K562 (cell line): ENCODE measurements at regions not wholly inside any gene's neighbourhood (a gene's known extent, or its start where the extent isn't known, plus 50 kb on each side); places are given as distances from the start of the nearest gene placed in this dataset.

Experiments
- CBX2 ChIP-seq: fragments of 200-600 bp; sonication (generic); IDR thresholded peaks from one replicate; pipeline ENCODE4 v1.6.1; 2012; ENCODE audit warnings: mild to moderate bottlenecking, low read length, inconsistent platforms; ENCODE audit not compliant: insufficient read depth, poor library complexity, severe bottlenecking
- ESRRB ChIP-seq: fragments of 250-450 bp; sonication (Bioruptor Pico); IDR thresholded peaks from 2 replicates; pipeline ENCODE4 v1.5.0; 2020; ENCODE audit warnings: mild to moderate bottlenecking, moderate library complexity, borderline replicate concordance
- MBD2 ChIP-seq: sonication (generic); IDR thresholded peaks from 2 replicates; pipeline ENCODE4 v1.6.1; 2016; ENCODE audit warnings: low read depth, borderline replicate concordance
- NUFIP1 ChIP-seq: fragments of 450-650 bp; IDR thresholded peaks from 2 replicates; pipeline ENCODE4 v1.6.1; 2018; ENCODE audit not compliant: partially characterized antibody
- PHF20 ChIP-seq: fragments of 450-650 bp; IDR thresholded peaks from 2 replicates; pipeline ENCODE4 v1.6.1; 2018; ENCODE audit not compliant: partially characterized antibody
- SRSF1 ChIP-seq: fragments of 200-400 bp; formaldehyde crosslinking; IDR thresholded peaks from 2 replicates; pipeline ENCODE4 v1.6.1; 2017; ENCODE audit warnings: mild to moderate bottlenecking, low read depth, low read length, moderate library complexity
- ZNF76 ChIP-seq: fragments of 250-450 bp; sonication (Bioruptor Pico); IDR thresholded peaks from 2 replicates; pipeline ENCODE4 v1.4.0; 2020; ENCODE audit warnings: mild to moderate bottlenecking, moderate library complexity, borderline replicate concordance
- ZNF766 ChIP-seq: fragments of 200-800 bp; sonication (Bioruptor generic); conservative IDR thresholded peaks from 2 replicates; pipeline ENCODE4 v1.6.1; 2016; ENCODE audit warnings: missing genetic modification characterization, missing compliant biosample characterization
- TF ChIP-seq, protein P1 (sequence below): sonication (generic); formaldehyde crosslinking; IDR thresholded peaks from 2 replicates; pipeline ENCODE4 v1.8.0; 2023; ENCODE audit warnings: mild to moderate bottlenecking, missing genetic modification reagents
- TF ChIP-seq, protein P2 (sequence below): sonication (generic); formaldehyde crosslinking; IDR thresholded peaks from 2 replicates; pipeline ENCODE4 v1.8.0; 2023; ENCODE audit warnings: mild to moderate bottlenecking, missing genetic modification reagents
- TF ChIP-seq, protein P3 (sequence below): fragments of 250-450 bp; sonication (Bioruptor Pico); IDR thresholded peaks from 2 replicates; pipeline ENCODE4 v1.8.0; 2021; ENCODE audit warnings: borderline replicate concordance, mild to moderate bottlenecking, moderate library complexity; ENCODE audit not compliant: poor library complexity, severe bottlenecking
- TF ChIP-seq, protein P4 (sequence below), 2 experiments: fragments of 450-650 bp in 1 of 2; sonication (generic) in 1 of 2; formaldehyde crosslinking in 1 of 2; IDR thresholded peaks; 2 replicates each; pipeline versions ENCODE4 v1.7.1 to v1.9.0; 2016 to 2022; ENCODE audit warnings: inconsistent platforms in 1 of 2, mild to moderate bottlenecking in 1 of 2, missing genetic modification reagents in 1 of 2

DNA sequence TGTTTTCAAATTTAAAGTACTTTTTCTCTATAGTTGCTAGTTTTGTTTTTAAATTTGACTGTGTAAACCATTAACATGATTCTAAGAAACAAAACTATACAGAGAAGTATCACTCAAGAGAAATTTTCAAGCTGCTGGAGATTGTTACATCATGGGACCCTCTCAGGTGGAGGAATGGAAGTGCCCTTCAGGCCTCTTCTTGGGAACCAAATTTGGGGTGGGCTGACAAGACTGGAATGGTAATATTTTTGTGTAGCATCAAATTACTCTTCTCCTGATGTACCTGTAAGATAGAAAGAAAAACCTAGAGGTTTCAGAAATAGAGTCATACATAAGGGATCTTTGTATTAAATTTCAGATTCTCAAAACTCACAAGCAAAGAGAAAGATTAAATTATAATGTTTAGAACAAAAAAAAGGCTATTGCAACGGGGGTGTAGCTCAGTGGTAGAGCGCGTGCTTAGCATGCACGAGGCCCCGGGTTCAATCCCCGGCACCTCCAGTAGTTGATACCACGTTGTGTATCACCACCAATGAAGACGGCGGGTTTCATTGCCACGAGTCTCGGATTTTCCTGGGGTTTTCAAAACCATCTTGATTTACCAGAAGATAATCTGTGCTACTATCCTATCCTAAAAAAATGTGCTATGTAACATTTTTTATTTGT, 193.7 kb downstream of the GPX5 start (continued):
- TF ChIP-seq, protein P1, sequence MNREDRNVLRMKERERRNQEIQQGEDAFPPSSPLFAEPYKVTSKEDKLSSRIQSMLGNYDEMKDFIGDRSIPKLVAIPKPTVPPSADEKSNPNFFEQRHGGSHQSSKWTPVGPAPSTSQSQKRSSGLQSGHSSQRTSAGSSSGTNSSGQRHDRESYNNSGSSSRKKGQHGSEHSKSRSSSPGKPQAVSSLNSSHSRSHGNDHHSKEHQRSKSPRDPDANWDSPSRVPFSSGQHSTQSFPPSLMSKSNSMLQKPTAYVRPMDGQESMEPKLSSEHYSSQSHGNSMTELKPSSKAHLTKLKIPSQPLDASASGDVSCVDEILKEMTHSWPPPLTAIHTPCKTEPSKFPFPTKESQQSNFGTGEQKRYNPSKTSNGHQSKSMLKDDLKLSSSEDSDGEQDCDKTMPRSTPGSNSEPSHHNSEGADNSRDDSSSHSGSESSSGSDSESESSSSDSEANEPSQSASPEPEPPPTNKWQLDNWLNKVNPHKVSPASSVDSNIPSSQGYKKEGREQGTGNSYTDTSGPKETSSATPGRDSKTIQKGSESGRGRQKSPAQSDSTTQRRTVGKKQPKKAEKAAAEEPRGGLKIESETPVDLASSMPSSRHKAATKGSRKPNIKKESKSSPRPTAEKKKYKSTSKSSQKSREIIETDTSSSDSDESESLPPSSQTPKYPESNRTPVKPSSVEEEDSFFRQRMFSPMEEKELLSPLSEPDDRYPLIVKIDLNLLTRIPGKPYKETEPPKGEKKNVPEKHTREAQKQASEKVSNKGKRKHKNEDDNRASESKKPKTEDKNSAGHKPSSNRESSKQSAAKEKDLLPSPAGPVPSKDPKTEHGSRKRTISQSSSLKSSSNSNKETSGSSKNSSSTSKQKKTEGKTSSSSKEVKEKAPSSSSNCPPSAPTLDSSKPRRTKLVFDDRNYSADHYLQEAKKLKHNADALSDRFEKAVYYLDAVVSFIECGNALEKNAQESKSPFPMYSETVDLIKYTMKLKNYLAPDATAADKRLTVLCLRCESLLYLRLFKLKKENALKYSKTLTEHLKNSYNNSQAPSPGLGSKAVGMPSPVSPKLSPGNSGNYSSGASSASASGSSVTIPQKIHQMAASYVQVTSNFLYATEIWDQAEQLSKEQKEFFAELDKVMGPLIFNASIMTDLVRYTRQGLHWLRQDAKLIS (CRISPR knock-in tag) = no peak
- TF ChIP-seq PHF20 = no peak
- no peak for TF ChIP-seq MBD2
- no peak for TF ChIP-seq SRSF1
- TF ChIP-seq, protein P2, sequence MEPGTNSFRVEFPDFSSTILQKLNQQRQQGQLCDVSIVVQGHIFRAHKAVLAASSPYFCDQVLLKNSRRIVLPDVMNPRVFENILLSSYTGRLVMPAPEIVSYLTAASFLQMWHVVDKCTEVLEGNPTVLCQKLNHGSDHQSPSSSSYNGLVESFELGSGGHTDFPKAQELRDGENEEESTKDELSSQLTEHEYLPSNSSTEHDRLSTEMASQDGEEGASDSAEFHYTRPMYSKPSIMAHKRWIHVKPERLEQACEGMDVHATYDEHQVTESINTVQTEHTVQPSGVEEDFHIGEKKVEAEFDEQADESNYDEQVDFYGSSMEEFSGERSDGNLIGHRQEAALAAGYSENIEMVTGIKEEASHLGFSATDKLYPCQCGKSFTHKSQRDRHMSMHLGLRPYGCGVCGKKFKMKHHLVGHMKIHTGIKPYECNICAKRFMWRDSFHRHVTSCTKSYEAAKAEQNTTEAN (CRISPR knock-in tag) = no peak
- TF ChIP-seq, protein P3, sequence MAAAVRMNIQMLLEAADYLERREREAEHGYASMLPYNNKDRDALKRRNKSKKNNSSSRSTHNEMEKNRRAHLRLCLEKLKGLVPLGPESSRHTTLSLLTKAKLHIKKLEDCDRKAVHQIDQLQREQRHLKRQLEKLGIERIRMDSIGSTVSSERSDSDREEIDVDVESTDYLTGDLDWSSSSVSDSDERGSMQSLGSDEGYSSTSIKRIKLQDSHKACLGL (CRISPR knock-in tag) = peak; percentile 17
- TF ChIP-seq CBX2 = no peak
- no peak for TF ChIP-seq ZNF76 (CRISPR knock-in tag)
- TF ChIP-seq, protein P4, sequence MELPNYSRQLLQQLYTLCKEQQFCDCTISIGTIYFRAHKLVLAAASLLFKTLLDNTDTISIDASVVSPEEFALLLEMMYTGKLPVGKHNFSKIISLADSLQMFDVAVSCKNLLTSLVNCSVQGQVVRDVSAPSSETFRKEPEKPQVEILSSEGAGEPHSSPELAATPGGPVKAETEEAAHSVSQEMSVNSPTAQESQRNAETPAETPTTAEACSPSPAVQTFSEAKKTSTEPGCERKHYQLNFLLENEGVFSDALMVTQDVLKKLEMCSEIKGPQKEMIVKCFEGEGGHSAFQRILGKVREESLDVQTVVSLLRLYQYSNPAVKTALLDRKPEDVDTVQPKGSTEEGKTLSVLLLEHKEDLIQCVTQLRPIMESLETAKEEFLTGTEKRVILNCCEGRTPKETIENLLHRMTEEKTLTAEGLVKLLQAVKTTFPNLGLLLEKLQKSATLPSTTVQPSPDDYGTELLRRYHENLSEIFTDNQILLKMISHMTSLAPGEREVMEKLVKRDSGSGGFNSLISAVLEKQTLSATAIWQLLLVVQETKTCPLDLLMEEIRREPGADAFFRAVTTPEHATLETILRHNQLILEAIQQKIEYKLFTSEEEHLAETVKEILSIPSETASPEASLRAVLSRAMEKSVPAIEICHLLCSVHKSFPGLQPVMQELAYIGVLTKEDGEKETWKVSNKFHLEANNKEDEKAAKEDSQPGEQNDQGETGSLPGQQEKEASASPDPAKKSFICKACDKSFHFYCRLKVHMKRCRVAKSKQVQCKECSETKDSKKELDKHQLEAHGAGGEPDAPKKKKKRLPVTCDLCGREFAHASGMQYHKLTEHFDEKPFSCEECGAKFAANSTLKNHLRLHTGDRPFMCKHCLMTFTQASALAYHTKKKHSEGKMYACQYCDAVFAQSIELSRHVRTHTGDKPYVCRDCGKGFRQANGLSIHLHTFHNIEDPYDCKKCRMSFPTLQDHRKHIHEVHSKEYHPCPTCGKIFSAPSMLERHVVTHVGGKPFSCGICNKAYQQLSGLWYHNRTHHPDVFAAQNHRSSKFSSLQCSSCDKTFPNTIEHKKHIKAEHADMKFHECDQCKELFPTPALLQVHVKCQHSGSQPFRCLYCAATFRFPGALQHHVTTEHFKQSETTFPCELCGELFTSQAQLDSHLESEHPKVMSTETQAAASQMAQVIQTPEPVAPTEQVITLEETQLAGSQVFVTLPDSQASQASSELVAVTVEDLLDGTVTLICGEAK (IDR thresholded peaks at IDR 0.05) = peak; percentile 82
- TF ChIP-seq, protein P4 (CRISPR knock-in tag; IDR thresholded peaks at IDR 0.05) = no peak
- TF ChIP-seq NUFIP1 = no peak
- TF ChIP-seq ESRRB (CRISPR knock-in tag) = no peak
- peak; percentile 60; the same call in 1 of the 2 replicates for TF ChIP-seq ZNF766
